Stimulated activated naive CD8-positive, alpha-beta T cell treated with anti-CD3 and anti-CD28 coated beads, Interleukin-15, Interleukin-2, amounts not matched to agents 100 U/mL and 50 U/mL, for 24 hours (primary cell): ENCODE measurements at regions not wholly inside any gene's neighbourhood (a gene's known extent, or its start where the extent isn't known, plus 50 kb on each side); places are given as distances from the start of the nearest gene placed in this dataset.

Experiments
- ATAC-seq: fragments of 150-1000 bp; cut with Tn5 transposase; one replicate; pipeline ENCODE4 v1.10.0; 2021
- DNase-seq: peaks from one replicate; pipeline ENCODE4 v3.0.0; 2021

DNA sequence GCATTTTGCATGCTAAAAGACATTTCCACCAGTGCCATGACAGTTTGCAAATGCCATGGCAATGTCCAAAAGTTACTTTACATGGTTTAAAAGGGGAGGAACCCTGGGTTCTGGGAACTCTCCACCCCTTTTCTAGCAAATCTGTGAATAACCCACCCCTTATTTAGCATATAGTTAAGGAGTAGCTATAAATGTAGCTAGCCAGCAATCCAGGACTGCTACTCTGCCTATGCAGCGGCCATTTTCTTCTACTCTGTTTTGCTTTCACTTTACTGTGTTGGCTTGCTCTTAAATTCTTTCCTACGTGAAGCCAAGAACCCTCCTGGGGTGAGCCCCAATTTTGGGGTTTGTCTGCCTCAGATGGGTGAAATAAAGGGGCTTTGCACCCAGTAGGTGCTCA lies 141.0 kb downstream of the PTPN11 start:
- no peak for ATAC-seq
- DNase-seq = no peak

DNA sequence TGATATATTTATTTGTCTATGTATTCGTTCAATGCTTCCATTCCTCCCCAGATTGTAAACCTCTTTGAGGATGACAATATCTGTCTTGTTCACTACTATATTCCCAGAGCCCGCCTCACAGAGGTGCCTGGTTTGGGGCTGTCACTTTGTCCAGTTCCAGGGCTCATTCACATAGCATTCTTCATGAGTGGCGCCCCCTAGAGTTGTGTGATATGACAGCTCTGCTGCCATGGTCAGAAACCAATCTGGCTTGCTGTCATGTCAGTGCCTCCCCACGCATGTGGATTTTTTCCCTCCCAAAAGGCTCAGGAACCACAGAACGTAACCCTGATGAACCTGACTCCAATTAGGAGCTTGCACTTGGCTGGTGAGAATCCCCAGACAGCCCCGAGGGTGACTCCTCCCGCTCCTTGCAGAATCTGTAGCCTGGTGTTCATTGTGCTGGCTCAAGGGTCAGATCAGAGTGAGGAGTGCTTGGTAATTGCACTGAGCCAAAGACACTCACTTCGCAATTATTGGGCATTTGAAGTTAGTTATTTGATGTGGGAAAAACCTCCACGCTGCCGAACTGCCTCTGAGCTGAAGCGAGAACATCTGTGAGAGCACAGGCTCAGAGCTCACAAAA lies 145.5 kb downstream of the PTPN11 start:
- DNase-seq (peak; percentile 6), ATAC-seq (no peak)

DNA sequence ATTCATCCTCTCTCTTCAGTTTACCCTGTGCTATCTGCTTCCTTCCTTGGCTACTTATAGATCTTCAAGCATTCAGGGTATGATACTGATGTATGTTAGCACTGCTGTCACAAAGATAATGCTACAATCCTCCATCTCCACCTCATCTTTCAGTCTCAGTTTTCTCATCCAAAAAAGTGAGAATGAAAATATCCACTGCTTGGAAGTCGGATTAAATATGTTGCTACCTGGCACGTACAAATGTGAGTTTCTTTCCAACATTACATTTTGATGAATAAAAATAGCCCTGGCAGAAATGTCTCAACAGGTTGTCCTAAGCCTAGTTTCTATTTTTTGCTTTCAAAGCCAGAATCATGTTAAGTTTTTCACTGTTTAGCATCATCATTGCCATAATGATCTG lies 149.9 kb downstream of the PTPN11 start:
- no peak for DNase-seq
- ATAC-seq = no peak

DNA sequence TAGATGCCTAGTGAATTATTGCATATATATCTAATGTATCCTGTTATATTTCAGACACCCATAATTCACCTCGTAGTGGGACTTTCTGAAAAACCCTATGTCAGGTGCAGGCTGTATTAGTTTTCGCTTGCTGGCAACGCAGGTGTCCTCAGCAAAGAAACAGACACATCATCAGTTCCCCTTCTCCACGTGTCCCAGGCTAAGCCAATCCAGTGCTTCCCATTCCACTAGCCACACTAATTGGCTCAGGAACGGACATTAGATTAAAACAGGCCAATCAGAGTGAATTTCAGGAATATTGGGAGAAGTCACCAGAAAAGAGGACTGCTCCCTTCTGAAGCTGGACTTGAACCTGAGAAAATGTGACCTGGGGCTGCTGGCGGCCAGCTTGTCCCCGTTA lies 151.3 kb downstream of the PTPN11 start:
- ATAC-seq (no peak), DNase-seq (no peak)

DNA sequence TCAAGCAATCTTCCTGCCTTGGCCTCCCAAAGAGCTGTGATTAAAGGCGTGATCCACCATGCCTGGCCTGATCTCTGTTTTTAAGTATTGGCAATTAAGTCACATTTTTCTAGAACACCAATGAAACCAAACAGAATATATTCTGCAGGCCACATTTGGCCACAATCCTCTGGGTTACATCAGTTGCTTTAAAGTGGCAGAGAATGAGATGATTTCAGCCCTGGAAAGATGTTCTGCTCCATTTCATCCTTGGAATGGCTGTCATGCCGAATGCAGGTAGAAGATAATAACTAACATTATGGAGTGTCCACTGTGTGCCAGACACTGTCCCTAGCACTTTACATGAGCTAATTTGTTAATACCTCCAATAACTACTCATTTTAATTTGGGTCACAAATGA lies 154.4 kb downstream of the PTPN11 start:
- ATAC-seq = no peak
- no peak for DNase-seq

DNA sequence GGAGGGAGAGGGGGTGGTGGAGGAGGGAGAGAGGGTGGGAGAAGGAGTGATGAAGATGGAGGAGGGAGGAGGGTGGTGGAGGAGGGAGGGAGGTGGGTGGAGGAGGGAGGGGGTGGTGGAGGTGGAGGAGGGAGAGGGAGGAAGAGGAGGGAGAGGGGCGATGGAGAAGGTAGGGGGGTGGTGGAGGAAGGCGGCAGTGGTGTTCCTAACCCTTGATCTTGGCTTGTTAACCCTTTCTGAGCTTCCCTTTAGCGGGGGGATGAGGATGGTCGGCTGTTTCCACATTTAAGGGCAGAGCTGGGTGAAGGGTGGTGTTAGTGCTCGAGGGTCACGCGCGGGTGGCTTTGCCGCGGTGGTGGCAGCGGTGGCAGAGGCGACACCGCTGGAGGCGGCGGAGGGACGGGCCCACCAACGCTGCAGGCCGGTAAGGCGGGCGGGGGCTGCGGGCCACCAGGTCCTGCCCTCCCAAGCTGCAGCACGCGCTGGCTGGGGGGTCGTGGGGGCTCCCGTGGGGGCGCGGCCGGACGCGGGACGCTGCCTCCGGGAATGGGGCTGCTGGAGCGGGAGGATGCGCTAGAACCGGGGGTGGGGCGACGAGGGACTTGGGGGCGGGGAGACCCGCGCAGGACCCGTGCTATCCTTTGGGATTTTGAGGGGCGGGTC lies 156.3 kb downstream of the PTPN11 start:
- ATAC-seq (no peak), DNase-seq (no peak)

DNA sequence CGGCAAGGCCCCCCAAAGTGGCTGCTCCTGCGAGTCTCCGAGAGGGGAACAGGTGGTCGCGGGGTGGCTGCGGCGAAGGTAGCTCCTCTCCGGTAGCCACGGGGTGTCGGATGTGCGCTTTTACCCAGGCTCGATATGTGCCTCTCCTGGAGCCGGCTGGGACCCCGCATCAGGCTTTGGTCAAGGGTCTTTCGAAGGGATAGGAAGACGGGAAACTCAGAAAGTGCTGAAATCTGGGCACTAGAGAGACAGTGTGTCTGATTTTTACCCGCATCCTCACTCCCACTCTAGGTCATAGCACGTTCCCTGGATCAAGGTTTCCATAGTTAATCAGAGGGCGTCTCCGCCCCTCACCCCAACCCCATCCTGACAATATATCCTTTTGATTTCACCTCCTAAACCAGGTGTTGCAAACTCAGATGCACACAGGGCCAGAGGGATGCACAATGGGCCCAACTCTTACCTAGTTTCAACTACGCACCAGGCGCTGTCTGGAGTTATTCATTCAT lies 156.9 kb downstream of the PTPN11 start:
- DNase-seq = no peak
- ATAC-seq = no peak

DNA sequence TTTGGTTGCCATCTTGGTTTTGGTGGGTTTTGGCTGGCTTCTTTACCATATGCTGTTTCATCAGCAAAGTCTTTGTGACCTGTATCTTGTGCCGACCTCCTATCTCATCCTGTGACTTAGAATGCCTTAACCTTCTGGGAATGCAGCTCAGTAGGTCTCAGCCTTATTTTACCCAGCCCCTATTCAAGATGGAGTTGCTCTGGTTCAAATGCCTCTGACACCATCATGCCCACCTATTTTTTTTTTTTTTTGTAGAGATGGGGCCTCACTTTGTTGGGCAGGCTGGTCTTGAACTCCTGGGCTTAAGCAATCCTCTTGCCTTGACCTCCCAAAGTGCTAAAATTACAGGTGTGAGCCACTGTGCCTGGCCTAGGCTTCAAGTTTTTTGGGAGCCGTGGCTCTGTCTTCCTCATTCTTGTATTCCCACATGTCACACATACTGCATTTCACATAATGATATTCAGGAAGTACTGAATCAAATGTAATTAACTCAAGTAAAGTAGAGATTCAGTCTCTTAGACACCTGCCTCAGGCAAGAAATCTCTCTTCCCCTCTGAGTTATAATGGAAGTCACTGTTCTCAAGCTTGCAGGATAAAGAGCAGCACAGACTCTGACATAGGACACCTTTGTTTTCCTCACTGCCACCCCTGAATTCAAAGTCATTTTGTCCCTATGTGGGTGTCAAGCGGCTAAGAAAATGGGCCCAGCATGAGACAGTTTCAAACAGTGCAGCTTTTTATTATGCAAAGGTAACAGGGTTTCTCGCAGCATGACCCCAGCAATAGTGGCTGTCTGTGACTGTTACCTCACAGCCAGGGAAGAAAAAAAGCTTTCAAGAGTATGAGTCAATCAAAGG lies 159.0 kb downstream of the PTPN11 start:
- no peak for ATAC-seq

DNA sequence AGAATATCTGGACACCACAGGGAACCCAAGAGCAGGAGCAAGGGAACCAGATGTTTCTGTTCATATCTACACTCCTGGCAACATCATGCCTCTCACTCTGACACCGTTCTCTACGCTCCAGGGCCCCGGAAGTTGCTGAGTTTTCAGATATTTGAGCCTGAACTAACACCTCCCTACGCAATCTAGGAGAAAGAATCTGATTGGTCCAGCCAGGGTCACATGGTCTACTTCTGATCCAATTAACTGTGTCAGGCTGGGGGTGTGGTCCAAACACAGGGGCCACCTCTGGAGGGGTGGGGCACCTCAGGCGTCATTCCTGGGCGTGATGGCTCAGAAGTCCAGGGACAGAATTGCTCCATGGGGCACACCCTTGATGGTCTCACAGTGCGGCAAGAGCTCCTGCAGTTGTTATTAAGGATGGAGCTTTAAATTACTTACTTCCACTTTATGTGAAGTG lies 165.5 kb downstream of the PTPN11 start:
- DNase-seq (no peak), ATAC-seq (no peak)

More for the DNA sequence above, 159.0 kb downstream of the PTPN11 start:
- DNase-seq = no peak

DNA sequence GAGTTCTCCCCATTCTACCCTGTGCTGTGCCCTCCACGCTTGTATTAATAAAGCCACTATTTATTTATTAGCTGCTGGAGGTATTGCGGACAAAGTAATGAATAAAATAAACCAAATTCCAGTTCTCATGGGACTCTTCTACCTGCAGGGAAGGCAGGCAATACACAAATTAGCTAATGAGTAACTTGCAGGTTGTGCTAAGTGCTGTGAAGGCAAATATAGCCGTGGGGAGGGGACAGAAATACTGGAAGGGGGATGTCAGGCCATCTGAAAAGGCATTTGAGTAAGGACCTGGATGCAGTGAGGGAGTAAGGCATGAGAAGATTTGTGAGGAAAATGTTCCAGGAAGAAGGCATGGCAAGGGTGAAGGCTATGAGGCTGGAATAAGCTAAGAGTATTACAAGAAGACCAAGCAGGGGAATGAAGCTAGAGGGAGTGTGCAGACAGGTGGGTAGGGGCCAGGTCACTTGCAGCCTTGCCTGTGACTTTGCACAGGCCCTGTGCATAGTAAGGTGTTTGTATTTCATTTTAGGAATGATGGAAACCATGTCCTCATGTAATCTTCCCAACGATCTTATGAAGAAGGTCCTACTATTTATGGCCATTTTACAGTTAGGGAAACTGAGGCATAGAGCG lies 167.5 kb downstream of the PTPN11 start:
- ATAC-seq (no peak), DNase-seq (no peak)

DNA sequence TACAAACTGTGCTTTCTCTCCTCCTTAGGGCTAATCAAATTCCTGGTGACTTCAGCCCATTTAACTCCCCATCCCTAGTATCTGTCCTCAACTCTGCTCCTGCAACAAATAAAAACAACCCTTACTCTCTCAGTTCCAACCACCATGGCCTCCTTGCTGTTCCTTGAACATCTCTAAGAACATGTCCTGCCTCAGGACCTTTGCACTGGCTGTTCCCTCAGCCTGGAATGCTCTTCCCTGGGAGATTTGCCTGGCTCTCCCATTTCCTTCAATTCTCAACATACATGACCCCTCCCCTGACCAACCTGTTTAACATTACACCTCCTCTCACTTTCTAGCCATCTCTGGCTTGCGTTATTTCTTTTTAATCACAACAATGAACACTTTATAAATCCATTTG lies 170.5 kb downstream of the PTPN11 start:
- ATAC-seq (no peak), DNase-seq (no peak)

DNA sequence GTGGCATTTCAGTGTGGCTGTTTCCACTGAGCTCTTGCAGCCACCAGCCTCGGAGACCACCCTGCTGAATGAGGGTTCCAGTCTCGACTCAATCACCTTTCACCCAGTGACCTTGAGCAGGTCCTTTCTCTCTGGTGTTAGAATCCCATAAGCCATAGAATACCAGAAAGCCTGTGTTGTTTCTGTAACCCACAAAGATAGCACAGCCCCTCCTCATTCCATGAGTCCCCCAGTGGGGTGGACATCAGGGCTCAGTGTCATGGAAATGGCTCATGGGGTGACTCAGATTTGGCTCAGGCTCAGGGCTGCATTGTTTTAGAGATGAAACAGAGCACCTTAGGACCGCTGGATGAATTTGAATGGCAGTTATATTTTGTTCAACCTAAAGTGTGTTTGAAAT lies 171.5 kb downstream of the PTPN11 start:
- ATAC-seq (no peak), DNase-seq (no peak)

DNA sequence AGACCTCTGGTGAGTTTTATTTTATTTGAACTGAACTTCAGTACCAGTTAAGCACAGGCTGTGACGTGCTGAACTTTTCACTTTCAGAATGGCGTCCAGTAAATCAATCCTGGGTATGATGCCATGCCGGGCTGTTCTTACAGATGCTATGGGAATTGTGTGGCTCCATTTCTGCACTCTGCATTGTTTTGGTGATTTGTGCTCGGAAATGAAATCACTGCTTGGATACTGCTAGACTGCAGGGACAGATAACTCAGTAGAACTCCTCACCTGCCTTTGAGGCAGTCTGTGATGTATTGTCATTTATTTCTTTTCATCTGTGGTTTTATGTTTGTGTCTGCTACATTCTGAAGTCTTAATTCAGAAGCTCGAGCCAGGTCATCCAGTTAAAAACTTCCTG lies 172.7 kb downstream of the PTPN11 start:
- no peak for ATAC-seq
- DNase-seq = no peak

DNA sequence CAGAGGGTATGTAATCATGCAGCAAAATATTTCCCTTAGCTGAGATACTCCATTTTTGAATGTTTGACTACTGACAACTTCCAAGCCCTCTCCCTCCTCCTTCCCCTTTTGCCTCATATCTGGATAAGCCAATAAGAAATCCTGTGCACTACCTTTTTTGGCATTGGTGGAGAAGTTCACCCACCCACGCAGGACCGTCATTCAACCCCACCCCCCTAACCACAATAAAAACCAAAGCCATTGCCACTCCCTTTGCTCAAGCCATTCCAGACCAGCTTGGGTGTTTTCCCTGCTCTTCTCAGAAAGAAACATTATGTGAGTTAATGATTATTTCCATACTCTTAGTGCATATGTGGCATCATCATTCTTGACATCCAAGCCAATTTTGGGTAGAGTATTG lies 176.7 kb downstream of the PTPN11 start:
- no peak for DNase-seq
- ATAC-seq = no peak

DNA sequence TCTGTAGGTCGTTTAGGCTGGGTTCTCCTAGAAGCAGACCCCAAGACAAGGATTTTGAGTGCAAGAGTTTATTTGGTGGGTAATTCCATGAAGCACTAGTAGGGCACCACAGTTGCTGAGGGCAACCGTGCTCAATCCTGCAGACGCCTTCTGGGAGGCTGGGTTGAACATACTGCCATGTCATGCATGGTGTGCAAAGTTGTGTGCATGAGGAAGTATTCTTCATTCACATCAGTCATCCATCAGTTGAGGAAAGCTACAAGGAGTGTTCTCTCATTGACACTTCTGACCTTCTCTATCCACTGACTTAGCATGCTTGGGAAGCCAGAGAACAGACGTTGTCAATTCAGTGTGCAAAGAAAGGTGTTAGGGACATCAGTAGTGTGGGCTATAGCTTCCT lies 179.2 kb downstream of the PTPN11 start:
- ATAC-seq (no peak), DNase-seq (no peak)

DNA sequence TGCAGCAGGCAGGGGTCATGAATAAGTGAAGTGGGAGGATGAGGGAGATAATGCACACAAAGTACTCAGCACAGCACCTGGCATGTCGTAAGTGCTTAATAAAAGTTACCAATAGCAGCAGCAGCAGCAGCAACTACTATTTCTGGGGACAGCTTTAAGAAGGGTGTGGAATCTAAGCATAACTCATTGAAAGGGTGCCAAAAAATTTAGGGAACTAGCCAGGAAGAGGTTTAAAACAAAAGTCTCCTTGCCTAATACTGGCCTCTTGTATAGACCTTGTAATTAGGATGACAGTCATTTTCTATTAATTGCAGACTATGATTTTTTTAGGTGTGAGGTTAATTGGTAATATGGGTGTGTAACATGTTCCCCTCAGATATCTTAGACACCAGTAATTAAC lies 179.9 kb downstream of the PTPN11 start:
- no peak for DNase-seq
- ATAC-seq = no peak

DNA sequence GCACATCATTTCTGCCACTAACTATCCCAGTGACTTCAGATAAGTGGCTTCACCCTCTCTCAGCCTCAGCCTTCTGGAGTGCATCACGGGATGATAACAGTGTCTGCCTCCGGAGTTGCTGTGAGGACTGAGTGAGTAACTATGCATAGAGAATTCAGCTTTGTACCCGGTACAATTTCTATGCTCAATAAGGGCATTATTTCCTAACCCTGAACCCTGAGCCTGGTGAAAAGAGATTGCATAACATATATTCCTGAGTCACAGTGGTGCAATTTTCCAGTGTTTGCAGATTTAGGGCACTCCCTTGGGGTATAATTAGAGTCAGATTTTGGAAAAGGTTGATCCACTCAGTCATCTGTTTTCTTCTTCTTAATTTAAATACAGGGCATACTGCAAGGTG lies 181.1 kb downstream of the PTPN11 start:
- DNase-seq (no peak), ATAC-seq (no peak)

DNA sequence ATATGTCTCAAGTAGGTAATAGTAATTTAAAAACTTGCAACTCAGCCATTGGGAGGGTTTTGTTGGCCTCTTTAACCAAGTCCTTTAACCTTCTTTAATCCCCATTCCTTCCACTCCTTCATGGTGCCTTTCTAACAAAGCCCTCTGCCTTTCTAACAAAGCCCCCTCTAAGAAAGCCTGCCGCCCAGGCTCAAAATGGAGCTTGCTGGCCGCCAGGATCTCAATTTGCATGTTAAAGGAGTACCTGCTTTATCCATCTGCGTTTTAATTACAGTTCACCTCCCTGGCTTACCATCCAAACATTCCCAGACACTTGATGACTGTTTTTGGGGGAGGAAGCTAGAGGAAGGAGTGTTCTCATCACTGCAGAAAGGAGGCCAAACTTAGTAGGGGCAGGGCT lies 183.4 kb downstream of the PTPN11 start:
- DNase-seq (no peak), ATAC-seq (no peak)

DNA sequence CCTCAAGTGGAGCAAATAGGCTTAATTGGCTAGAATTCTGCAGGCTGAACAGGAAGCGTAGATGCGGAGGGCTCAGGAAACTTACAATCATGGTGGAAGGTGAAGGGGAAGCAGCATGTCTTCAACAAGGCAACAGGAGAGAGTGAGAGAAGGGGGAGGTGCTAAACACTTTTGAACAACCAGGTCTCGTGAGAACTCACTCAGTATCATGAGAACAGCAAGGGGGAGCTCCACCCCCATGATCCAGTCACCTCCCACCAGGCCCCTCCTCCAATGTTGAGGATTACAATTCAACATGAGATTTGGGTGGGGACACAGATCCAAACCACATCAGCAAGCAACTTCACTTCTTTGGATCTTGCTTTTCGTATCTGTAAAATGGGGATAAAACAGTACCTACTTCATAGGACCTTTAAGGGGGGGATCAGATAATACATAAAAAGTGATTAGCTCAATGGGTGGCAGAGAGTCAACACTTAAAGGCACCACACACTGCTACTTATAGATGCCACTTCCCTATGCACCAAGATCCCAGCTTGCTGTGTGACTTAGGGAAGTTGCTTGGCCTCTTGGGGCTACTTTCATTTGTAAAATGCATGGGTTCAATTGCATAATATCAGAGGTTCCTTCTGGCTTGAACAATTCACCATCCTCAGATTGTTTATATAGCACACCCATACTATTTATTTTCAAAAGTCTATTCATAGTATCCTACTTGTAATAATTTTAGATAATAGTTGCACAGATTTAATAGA lies 184.8 kb upstream of the RPH3A start:
- DNase-seq (no peak), ATAC-seq (no peak)

DNA sequence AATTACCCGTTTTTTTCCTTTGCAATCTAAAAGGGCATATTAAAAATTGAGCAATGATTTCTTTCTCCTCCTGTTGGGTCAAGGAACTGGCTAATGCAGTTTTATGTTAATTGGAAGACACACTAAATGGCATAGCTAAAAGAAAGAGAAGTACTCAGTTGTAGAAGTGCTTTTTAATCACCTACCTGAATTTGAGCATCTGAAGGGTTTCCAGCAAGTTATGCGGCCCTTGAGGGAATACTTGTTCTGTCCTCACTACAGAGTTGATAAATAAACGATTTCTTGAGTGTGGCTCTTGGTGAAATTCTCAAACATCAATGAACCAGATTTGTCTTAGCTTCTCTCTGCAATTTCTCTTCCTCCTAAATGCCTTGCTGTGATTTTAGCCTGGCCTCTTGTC lies 184.1 kb upstream of the RPH3A start:
- DNase-seq = no peak

DNA sequence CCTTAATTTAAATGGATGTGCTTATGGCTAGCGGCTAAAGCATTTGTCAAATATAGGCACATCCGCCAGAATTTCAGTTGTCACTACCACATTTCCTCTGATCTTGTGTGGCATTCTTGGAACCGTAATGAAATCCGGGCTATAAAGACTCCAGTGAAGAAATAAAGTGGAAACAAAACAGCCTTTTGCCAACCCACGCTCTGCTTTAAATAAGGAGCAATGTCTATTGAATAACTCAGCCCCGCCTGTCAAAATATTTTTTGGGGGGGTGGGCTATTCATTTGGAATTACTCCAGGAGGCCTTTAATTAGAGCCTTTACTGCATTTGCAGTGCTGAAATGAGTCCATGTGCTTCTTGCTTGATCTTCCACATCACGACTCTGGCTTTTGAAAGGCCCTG lies 179.6 kb upstream of the RPH3A start:
- ATAC-seq (no peak), DNase-seq (no peak)

More for the DNA sequence above, 184.1 kb upstream of the RPH3A start:
- no peak for ATAC-seq

DNA sequence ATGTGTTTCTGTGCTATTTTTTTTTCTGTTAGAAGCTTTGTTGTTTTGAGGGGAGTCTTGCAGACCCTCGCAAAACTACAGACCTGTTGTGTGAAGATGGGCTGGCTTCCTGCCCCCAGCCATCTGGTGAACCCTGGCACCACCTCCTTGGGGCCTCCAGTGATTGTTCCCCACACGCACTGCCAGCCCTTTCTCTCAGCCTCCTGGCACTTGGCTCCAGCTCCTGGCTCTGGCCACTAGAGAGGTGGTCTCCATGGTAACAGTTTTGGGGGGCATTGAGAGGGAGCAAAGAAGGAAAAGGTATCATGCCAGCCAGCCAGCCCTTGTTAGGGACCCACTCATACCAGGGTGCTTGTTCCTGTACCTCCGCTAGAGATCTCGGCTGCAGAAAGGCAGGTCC lies 176.4 kb upstream of the RPH3A start:
- DNase-seq = no peak
- ATAC-seq = no peak
